Stomach (tissue), 8 donors: ENCODE measurements at regions not wholly inside any gene's neighbourhood (a gene's known extent, or its start where the extent isn't known, plus 50 kb on each side); places are given as distances from the start of the nearest gene placed in this dataset.

Experiments used
- DNase-seq, 2 donors: peaks; one replicate each; pipeline versions ENCODE4 v3.0.0 to v3.0.0-alpha.2; 2013 to 2019
- H3K27ac ChIP-seq, 5 donors: fragments of 200-600 bp in 4 of 5; sonication (generic) in 4 of 5; one replicate each; pipeline ENCODE4 v1.5.1; 2013 to 2019; ENCODE audit warnings: mild to moderate bottlenecking in 1 of 5, moderate library complexity in 1 of 5
- H3K27me3 ChIP-seq, 3 donors: fragments of 200-600 bp; sonication (generic); one replicate each; pipeline ENCODE4 v1.5.1; 2017 to 2019; ENCODE audit warnings: mixed run types in 1 of 3
- H3K36me3 ChIP-seq, 4 donors: fragments of 200-600 bp; sonication (generic); 1 replicate in 3 of 4; 2 replicates in 1 of 4; pipeline ENCODE4 v1.5.1; 2016 to 2019
- H3K4me1 ChIP-seq, 4 donors: fragments of 200-600 bp; sonication (generic); one replicate each; pipeline ENCODE4 v1.5.1; 2016 to 2019
- H3K4me3 ChIP-seq, 4 donors: fragments of 200-600 bp; sonication (generic) in 3 of 4; one replicate each; pipeline ENCODE4 v1.5.1; 2016 to 2019; ENCODE audit warnings: mild to moderate bottlenecking in 1 of 4
- H3K9me3 ChIP-seq, 4 donors: fragments of 200-600 bp; sonication (generic); one replicate each; pipeline ENCODE4 v1.5.1; 2016 to 2019
- EP300 ChIP-seq: sonication (generic); formaldehyde crosslinking; IDR thresholded peaks from one replicate; pipeline ENCODE4 v1.6.1; 2017; ENCODE audit warnings: antibody characterized with exemption
- POLR2A ChIP-seq, 4 donors: fragments of 450-650 bp; IDR thresholded peaks; one replicate each; pipeline ENCODE4 v1.6.1; 2016; ENCODE audit warnings: antibody characterized with exemption in 4 of 4, control low read depth in 2 of 4, mild to moderate bottlenecking in 1 of 4, moderate library complexity in 1 of 4
- POLR2AphosphoS5 ChIP-seq, 3 donors: sonication (generic); formaldehyde crosslinking; IDR thresholded peaks; one replicate each; pipeline ENCODE4 v1.6.1; 2016; ENCODE audit warnings: antibody characterized with exemption in 3 of 3
- WGBS, 5 donors: extraction: QIAGEN DNeasy Blood & Tissue Kit in 3 of 5; methylation state at CpG; one replicate each; pipeline versions ENCODE4 v1.1.5 to v1.1.7; 2013 to 2018; 5-methylcytosine and 5-hydroxymethylcytosine counted together
- intact Hi-C: fragments of 100-400 bp; cut with DNase I; formaldehyde crosslinking; loops from one replicate; pipeline ENCODE4 v1.15.1; 2023; ENCODE audit warnings: low total_unique reads
- TF ChIP-seq, protein P1 (sequence below), 7 experiments: fragments of 450-650 bp in 4 of 7; fragments of 200-600 bp in 3 of 7; sonication (generic) in 3 of 7; IDR thresholded peaks; one replicate each; pipeline ENCODE4 v1.5.1; 2016 to 2019; ENCODE audit warnings: antibody characterized with exemption in 7 of 7, control low read depth in 2 of 7, mild to moderate bottlenecking in 1 of 7
- donor health status: healthy with polysubstance abuse.
- donor health status: Bipolar disorder and iron deficiency.
- donor health status: healthy.

DNA sequence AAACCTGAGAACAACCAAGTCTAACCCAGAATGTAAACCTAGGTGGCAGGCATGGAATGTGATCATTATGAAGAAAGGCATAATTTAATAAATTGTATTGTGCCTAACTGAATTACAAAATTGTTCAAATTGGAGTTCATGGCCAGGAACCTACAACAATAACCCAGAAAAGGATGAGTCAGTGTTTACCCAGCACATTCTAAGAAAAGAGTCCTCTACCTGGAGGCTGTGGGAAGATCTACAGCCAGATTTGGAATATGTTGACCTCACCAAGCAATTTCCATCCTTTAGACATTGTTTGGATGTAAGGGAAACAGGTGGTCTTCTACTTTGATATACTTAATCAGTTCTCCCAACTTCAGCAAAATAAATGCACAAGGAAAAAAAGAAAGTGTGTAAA is 152.2 kb downstream of the TMEM161B start:
- intact Hi-C loops: no loop called here

DNA sequence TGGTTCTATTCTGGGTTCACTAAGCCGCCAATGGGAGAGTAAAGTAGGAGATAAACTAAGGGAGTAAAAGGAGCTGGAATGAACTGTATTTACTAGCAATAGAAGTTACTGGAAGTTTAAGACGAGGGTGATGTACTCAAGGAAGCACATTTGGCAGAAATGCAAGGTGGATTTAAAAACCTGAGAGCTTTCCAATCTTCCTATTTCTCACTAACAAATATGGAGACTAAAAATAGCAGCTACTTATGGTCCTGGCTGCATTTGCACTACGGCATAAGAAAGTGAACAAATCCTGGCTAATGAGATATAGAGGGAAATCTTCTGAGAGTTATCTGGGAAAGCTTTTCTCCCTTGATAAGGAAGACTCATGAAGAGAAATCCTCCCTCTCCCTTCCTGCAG is 153.4 kb downstream of the TMEM161B start:
- intact Hi-C loops: no loop called here
- no peak overlapping the region for H3K27ac ChIP-seq
- no peak overlapping the region for H3K4me3 ChIP-seq
- no peak for DNase-seq
- no peaks in the 10 kb centered on the region for H3K36me3 ChIP-seq
- TF ChIP-seq, protein P1, sequence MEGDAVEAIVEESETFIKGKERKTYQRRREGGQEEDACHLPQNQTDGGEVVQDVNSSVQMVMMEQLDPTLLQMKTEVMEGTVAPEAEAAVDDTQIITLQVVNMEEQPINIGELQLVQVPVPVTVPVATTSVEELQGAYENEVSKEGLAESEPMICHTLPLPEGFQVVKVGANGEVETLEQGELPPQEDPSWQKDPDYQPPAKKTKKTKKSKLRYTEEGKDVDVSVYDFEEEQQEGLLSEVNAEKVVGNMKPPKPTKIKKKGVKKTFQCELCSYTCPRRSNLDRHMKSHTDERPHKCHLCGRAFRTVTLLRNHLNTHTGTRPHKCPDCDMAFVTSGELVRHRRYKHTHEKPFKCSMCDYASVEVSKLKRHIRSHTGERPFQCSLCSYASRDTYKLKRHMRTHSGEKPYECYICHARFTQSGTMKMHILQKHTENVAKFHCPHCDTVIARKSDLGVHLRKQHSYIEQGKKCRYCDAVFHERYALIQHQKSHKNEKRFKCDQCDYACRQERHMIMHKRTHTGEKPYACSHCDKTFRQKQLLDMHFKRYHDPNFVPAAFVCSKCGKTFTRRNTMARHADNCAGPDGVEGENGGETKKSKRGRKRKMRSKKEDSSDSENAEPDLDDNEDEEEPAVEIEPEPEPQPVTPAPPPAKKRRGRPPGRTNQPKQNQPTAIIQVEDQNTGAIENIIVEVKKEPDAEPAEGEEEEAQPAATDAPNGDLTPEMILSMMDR (IDR thresholded peaks at IDR 0.05): no peak
- TF ChIP-seq EP300: no peak
- no peak for TF ChIP-seq POLR2AphosphoS5 (IDR thresholded peaks at IDR 0.05)
- TF ChIP-seq POLR2A (IDR thresholded peaks at IDR 0.05): no peak
- H3K4me1 ChIP-seq: no peaks in the 10 kb centered on the region
- H3K9me3 ChIP-seq: no peaks in the 10 kb centered on the region
- 60 to 78% (median 75%) methylated on average over 3 of the region's 3 CpGs for WGBS, 5 donors
- H3K27me3 ChIP-seq: no peaks in the 10 kb centered on the region

More for the DNA sequence above, 152.2 kb downstream of the TMEM161B start:
- H3K4me1 ChIP-seq: no peaks in the 10 kb centered on the region
- H3K4me3 ChIP-seq: no peak overlapping the region
- no peak for TF ChIP-seq POLR2AphosphoS5 (IDR thresholded peaks at IDR 0.05)
- TF ChIP-seq EP300: no peak
- TF ChIP-seq, protein P1 (IDR thresholded peaks at IDR 0.05): no peak
- no peak for TF ChIP-seq POLR2A (IDR thresholded peaks at IDR 0.05)
- no peak for DNase-seq
- H3K27me3 ChIP-seq: no peaks in the 10 kb centered on the region
- H3K9me3 ChIP-seq: peaks cover 0 to under 1% (median 0%) of the 10 kb centered on the region in 4 donors
- no peak overlapping the region for H3K27ac ChIP-seq
- H3K36me3 ChIP-seq: no peaks in the 10 kb centered on the region

DNA sequence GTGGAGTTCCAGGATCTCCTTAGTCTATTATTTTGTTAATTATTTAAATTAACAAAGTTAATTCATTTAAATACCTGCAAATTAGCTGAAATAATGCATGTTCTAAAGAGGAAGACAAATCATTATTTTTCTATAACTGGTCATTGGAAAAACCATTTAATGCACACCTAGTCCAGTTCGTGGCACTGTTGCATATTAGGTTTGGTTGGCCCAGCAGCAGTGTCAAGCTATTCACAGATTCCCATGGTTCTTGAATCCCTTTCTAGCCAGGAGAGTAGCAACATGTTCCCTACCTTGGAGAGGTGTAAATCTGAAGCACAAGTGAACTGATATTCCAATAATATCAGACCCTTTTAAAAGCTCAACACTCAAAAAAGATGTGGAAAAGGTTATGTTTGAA is 155.2 kb downstream of the TMEM161B start:
- no peaks in the 10 kb centered on the region for H3K9me3 ChIP-seq
- no peaks in the 10 kb centered on the region for H3K27me3 ChIP-seq
- TF ChIP-seq, protein P1 (IDR thresholded peaks at IDR 0.05): no peak
- TF ChIP-seq POLR2AphosphoS5 (IDR thresholded peaks at IDR 0.05): no peak
- TF ChIP-seq POLR2A (IDR thresholded peaks at IDR 0.05): no peak
- no peak for TF ChIP-seq EP300
- 57 to 79% (median 67%) methylated on average over 1 of the region's 1 CpG for WGBS, 5 donors
- DNase-seq: no peak
- H3K36me3 ChIP-seq: no peaks in the 10 kb centered on the region
- H3K4me3 ChIP-seq: no peak overlapping the region
- no peak overlapping the region for H3K27ac ChIP-seq
- H3K4me1 ChIP-seq: no peaks in the 10 kb centered on the region
- intact Hi-C loops: no loop called here

DNA sequence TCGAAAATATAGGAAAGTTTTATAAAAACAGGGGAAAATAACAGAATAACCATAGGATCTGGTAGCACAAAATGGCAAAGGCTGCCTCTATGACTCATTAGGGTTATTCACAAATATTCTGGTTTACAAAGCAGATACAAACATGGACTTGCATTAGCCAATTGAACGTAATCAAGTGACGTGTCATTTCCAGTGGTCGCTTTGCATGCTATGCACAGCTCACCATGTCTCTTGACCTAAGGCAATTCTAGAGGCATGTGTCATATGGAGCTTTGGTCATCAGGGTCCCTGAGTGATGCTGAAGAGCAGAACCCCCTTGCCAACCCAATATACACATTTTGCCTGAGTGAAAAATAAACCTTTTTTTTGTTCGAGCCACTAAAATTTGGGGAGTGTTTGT is 158.8 kb downstream of the TMEM161B start:
- Histone ChIP-seq H3K4me3 (no peak overlapping the region), H3K36me3 (no peaks in the 10 kb centered on the region), H3K27ac (no peak overlapping the region), H3K27me3 (no peaks in the 10 kb centered on the region), H3K4me1 (no peaks in the 10 kb centered on the region), H3K9me3 (no peaks in the 10 kb centered on the region)
- WGBS, 5 donors: 82 to 90% (median 86%) methylated on average over 5 of the region's 5 CpGs
- no peak for DNase-seq
- intact Hi-C loops: no loop called here
- TF ChIP-seq POLR2A (IDR thresholded peaks at IDR 0.05) (no peak), POLR2AphosphoS5 (IDR thresholded peaks at IDR 0.05) (no peak), EP300 (no peak)
- TF ChIP-seq, protein P1 (IDR thresholded peaks at IDR 0.05): no peak
